GM23338 (cell line): ENCODE measurements at regions not wholly inside any gene's neighbourhood (a gene's known extent, or its start where the extent isn't known, plus 50 kb on each side); places are given as distances from the start of the nearest gene placed in this dataset.
A peak's percentile ranks its signal among the peaks of the same experiment; 100 is the strongest.
"Not testable (repeated sequence)": the region's sequence is repeated elsewhere in the genome, so short reads cannot be mapped to it uniquely, and the experiment has no call there.

Experiments
- ATAC-seq: fragments of 200-7000 bp; cut with Tn5 transposase; 3 replicates; pipeline ENCODE4 v1.9.1; 2020
- DNase-seq: peaks from one replicate; pipeline ENCODE4 v3.0.0-alpha.2; 2015; ENCODE audit warnings: low spot score
- H2AFZ ChIP-seq: fragments of 200-600 bp; sonication (generic); 2 replicates; pipeline ENCODE4 v1.8.0; 2016; ENCODE audit warnings: antibody characterized with exemption, mild to moderate bottlenecking, moderate library complexity
- H3F3A ChIP-seq: fragments of 200-600 bp; sonication (generic); replicated peaks from 2 replicates; pipeline ENCODE4 v1.8.0; 2017; ENCODE audit warnings: antibody characterized with exemption, mixed run types, low read depth
- H3K27ac ChIP-seq: fragments of 200-600 bp; sonication (generic); 2 replicates; pipeline ENCODE4 v1.6.1; 2016; ENCODE audit warnings: low read depth
- H3K27me3 ChIP-seq: fragments of 200-600 bp; sonication (generic); 2 replicates; pipeline ENCODE4 v1.8.0; 2016; ENCODE audit warnings: mild to moderate bottlenecking, mixed run types, moderate library complexity; ENCODE audit not compliant: insufficient read depth
- H3K36me3 ChIP-seq: fragments of 200-600 bp; sonication (generic); 2 replicates; pipeline ENCODE4 v1.8.0; 2016; ENCODE audit warnings: mild to moderate bottlenecking; ENCODE audit not compliant: insufficient read depth
- H3K4me1 ChIP-seq: fragments of 200-600 bp; sonication (generic); 2 replicates; pipeline ENCODE4 v1.8.0; 2016; ENCODE audit warnings: mild to moderate bottlenecking, moderate library complexity; ENCODE audit not compliant: insufficient read depth
- H3K4me2 ChIP-seq: fragments of 200-600 bp; sonication (generic); 2 replicates; pipeline ENCODE4 v1.7.1; 2017; ENCODE audit warnings: mixed run types
- H3K4me3 ChIP-seq: fragments of 200-600 bp; sonication (generic); 2 replicates; pipeline ENCODE4 v1.6.1; 2016; ENCODE audit warnings: mixed run types
- H3K79me2 ChIP-seq: fragments of 200-600 bp; sonication (generic); replicated peaks from 2 replicates; pipeline ENCODE4 v1.8.0; 2017; ENCODE audit warnings: mild to moderate bottlenecking; ENCODE audit not compliant: insufficient read depth
- H3K9me2 ChIP-seq: fragments of 200-600 bp; sonication (generic); 2 replicates; pipeline ENCODE4 v1.8.0; 2017; ENCODE audit not compliant: insufficient read depth
- H4K20me1 ChIP-seq: fragments of 200-600 bp; sonication (generic); replicated peaks from 2 replicates; pipeline ENCODE4 v1.8.0; 2017; ENCODE audit warnings: mild to moderate bottlenecking; ENCODE audit not compliant: insufficient read depth
- H3K27ac Mint-ChIP-seq: 2 replicates; pipeline ENCODE4 v1.8.0; 2020; ENCODE audit warnings: inconsistent platforms, mild to moderate bottlenecking, moderate library complexity, mixed read lengths
- H3K27me3 Mint-ChIP-seq: 3 replicates; pipeline ENCODE4 v1.8.0; 2022; ENCODE audit warnings: low read depth, mild to moderate bottlenecking, moderate library complexity, mixed read lengths, inconsistent platforms; ENCODE audit not compliant: insufficient read depth, poor library complexity
- H3K36me3 Mint-ChIP-seq: 3 replicates; pipeline ENCODE4 v1.8.0; 2021; ENCODE audit warnings: low read depth, mild to moderate bottlenecking, inconsistent platforms, moderate library complexity, mixed read lengths
- H3K4me1 Mint-ChIP-seq: 3 replicates; pipeline ENCODE4 v1.8.0; 2020; ENCODE audit warnings: mild to moderate bottlenecking, inconsistent platforms, mixed read lengths
- H3K4me3 Mint-ChIP-seq: 3 replicates; pipeline ENCODE4 v1.8.0; 2021; ENCODE audit warnings: moderate library complexity, mild to moderate bottlenecking, inconsistent platforms, mixed read lengths
- H3K9me3 Mint-ChIP-seq: 3 replicates; pipeline ENCODE4 v1.8.0; 2020; ENCODE audit warnings: moderate library complexity, mild to moderate bottlenecking, inconsistent platforms, mixed read lengths
- CTCF ChIP-seq, 2 experiments: fragments of 200-600 bp in 1 of 2; sonication (generic) in 1 of 2; conservative IDR thresholded peaks; 2 replicates each; pipeline versions ENCODE4 v1.5.1 to v1.6.1; 2016 to 2017; ENCODE audit warnings: antibody characterized with exemption in 2 of 2, low read depth in 2 of 2, mild to moderate bottlenecking in 2 of 2, moderate library complexity in 1 of 2
- ETS1 ChIP-seq: IDR thresholded peaks from 2 replicates; pipeline ENCODE4 v1.6.1; 2016; ENCODE audit warnings: antibody characterized with exemption
- EZH2 ChIP-seq: fragments of 200-600 bp; sonication (generic); IDR thresholded peaks from one replicate; pipeline ENCODE4 v1.8.0; 2017; ENCODE audit warnings: antibody characterized with exemption, mild to moderate bottlenecking, low read depth; ENCODE audit not compliant: unreplicated experiment
- EZH2phosphoT487 ChIP-seq: fragments of 200-600 bp; sonication (generic); IDR thresholded peaks from one replicate; pipeline ENCODE4 v1.8.1; 2018; ENCODE audit warnings: antibody characterized with exemption; ENCODE audit not compliant: unreplicated experiment
- JUNB ChIP-seq: IDR thresholded peaks from one replicate; pipeline ENCODE4 v1.6.1; 2016; ENCODE audit warnings: antibody characterized with exemption; ENCODE audit not compliant: unreplicated experiment
- NANOG ChIP-seq: IDR thresholded peaks from 2 replicates; pipeline ENCODE4 v1.6.1; 2016; ENCODE audit warnings: antibody characterized with exemption, borderline replicate concordance
- POLR2AphosphoS5 ChIP-seq: IDR thresholded peaks from 2 replicates; pipeline ENCODE4 v1.6.1; 2016; ENCODE audit warnings: antibody characterized with exemption, low read depth
- REST ChIP-seq: IDR thresholded peaks from one replicate; pipeline ENCODE4 v1.6.1; 2018; ENCODE audit warnings: antibody characterized with exemption; ENCODE audit not compliant: unreplicated experiment
- STAT1 ChIP-seq: IDR thresholded peaks from one replicate; pipeline ENCODE4 v1.6.1; 2016; ENCODE audit warnings: antibody characterized with exemption; ENCODE audit not compliant: unreplicated experiment
- ZNF114 ChIP-seq: fragments of 250-450 bp; sonication (Bioruptor Pico); IDR thresholded peaks from 2 replicates; pipeline ENCODE4 v1.5.0; 2020; ENCODE audit warnings: mild to moderate bottlenecking, moderate library complexity
- ZNF331 ChIP-seq: fragments of 250-450 bp; sonication (Bioruptor Pico); IDR thresholded peaks from 2 replicates; pipeline ENCODE4 v1.5.0; 2020; ENCODE audit warnings: low read depth, mild to moderate bottlenecking, moderate library complexity

- not testable (repeated sequence) for H3K36me3 ChIP-seq, H3K36me3 Mint-ChIP-seq, H3K4me2 ChIP-seq, H3K4me1 ChIP-seq, DNase-seq, H3K4me3 Mint-ChIP-seq, H3K27ac Mint-ChIP-seq, H3K27me3 ChIP-seq, H3K4me3 ChIP-seq, H3K79me2 ChIP-seq, H3K27ac ChIP-seq, H2AFZ ChIP-seq, H3F3A ChIP-seq, H4K20me1 ChIP-seq, H3K27me3 Mint-ChIP-seq, ATAC-seq, H3K9me2 ChIP-seq
- peaks cover 12% of the 10 kb centered on the region; the same call in 2 of the 3 replicates for H3K4me1 Mint-ChIP-seq
- H3K9me3 Mint-ChIP-seq = peaks cover 12% of the 10 kb centered on the region; the same call in 2 of the 3 replicates
These were observed 71.5 kb downstream of the WSB1 start for GRCh38 chr17:27365329-27365945.

DNA sequence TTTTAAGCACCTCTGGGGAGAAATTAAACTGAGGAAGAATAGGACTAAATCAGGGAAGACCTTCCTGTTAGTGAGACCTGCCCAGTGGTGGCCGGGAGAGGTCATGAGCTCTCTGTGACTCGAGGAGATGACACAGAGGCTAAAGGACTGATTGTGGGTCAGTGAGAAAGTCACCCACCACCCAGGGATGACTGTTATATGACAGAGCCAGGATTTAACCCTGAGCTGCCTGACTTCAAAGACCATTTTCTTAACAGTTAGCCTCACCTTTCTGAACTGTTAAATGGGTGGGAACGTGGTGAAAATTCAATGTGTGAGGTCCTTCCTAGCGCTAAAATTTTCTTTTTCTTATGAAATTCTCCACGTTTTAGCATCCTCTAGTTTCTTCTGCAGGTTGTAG, 72.5 kb downstream of the WSB1 start:
- H3K4me2 ChIP-seq = no peak overlapping the region
- H2AFZ ChIP-seq = no peak overlapping the region
- H3K4me3 ChIP-seq = no peak overlapping the region
- TF ChIP-seq NANOG = no peak
- no peak overlapping the region for H3K27ac Mint-ChIP-seq
- H3K27me3 Mint-ChIP-seq = peaks cover 5% of the 10 kb centered on the region
- H3K79me2 ChIP-seq = no peaks in the 10 kb centered on the region
- ATAC-seq (no peak), DNase-seq (no peak)
- peaks cover 21% of the 10 kb centered on the region for H3K9me3 Mint-ChIP-seq
- peaks cover 12% of the 10 kb centered on the region; the same call in 2 of the 3 replicates for H3K4me1 Mint-ChIP-seq
- no peaks in the 10 kb centered on the region for H3K4me1 ChIP-seq
- no peaks in the 10 kb centered on the region for H3F3A ChIP-seq
- peaks cover 5% of the 10 kb centered on the region; the same call in 2 of the 3 replicates for H3K36me3 Mint-ChIP-seq
- no peaks in the 10 kb centered on the region for H4K20me1 ChIP-seq
- H3K36me3 ChIP-seq = no peaks in the 10 kb centered on the region
- H3K4me3 Mint-ChIP-seq = no peak overlapping the region
- H3K27ac ChIP-seq = no peak overlapping the region
- no peaks in the 10 kb centered on the region for H3K9me2 ChIP-seq
- H3K27me3 ChIP-seq = no peaks in the 10 kb centered on the region

GRCh38 chr17:27367121-27367981, 73.4 kb downstream of the WSB1 start:
- H3K4me1 ChIP-seq = no peaks in the 10 kb centered on the region
- Mint-ChIP-seq H3K36me3 (peaks cover 11% of the 10 kb centered on the region; the same call in 2 of the 3 replicates), H3K27ac (no peak overlapping the region; the same call in none of the 2 replicates), H3K4me3 (no peak overlapping the region), H3K4me1 (peaks cover 12% of the 10 kb centered on the region; the same call in 2 of the 3 replicates), H3K27me3 (peaks cover 5% of the 10 kb centered on the region), H3K9me3 (peaks cover 29% of the 10 kb centered on the region)
- no peak overlapping the region for H3K27ac ChIP-seq
- ATAC-seq (peak; percentile 66), DNase-seq (no peak)
- peak overlapping the region; percentile 74; the same call in 1 of the 2 replicates for H2AFZ ChIP-seq
- no peaks in the 10 kb centered on the region for H3F3A ChIP-seq
- no peaks in the 10 kb centered on the region for H4K20me1 ChIP-seq
- H3K4me3 ChIP-seq = no peak overlapping the region
- no peaks in the 10 kb centered on the region for H3K79me2 ChIP-seq
- H3K4me2 ChIP-seq = no peak overlapping the region
- H3K36me3 ChIP-seq = 0 out of 2 replicates have a peak, but pooled peaks cover 4% of the 10 kb centered on the region
- H3K9me2 ChIP-seq = no peaks in the 10 kb centered on the region
- H3K27me3 ChIP-seq = no peaks in the 10 kb centered on the region
- TF ChIP-seq STAT1 = no peak
- TF ChIP-seq NANOG = no peak
- no peak for TF ChIP-seq EZH2phosphoT487
- no peak for TF ChIP-seq CTCF (conservative IDR thresholded peaks at IDR 0.05; ENCODE audit: low read depth in 2 of 2)
- no peak for TF ChIP-seq REST
- no peak for TF ChIP-seq POLR2AphosphoS5
- no peak for TF ChIP-seq JUNB
- TF ChIP-seq ZNF114 (CRISPR knock-in tag) = no peak
- TF ChIP-seq ZNF331 (CRISPR knock-in tag) = no peak
- TF ChIP-seq EZH2 = no peak
- no peak for TF ChIP-seq ETS1
